CD4-positive, alpha-beta T cell (primary cell): ENCODE measurements at regions not wholly inside any gene's neighbourhood (a gene's known extent, or its start where the extent isn't known, plus 50 kb on each side); places are given as distances from the start of the nearest gene placed in this dataset.

ENCODE experiments used
- ATAC-seq: fragments of 200-7000 bp; cut with Tn5 transposase; one replicate; pipeline ENCODE4 v1.10.0; 2022; ENCODE audit warnings: mild to moderate bottlenecking; ENCODE audit not compliant: poor library complexity
- CTCF ChIA-PET: fragments of 350-600 bp; sonication (Branson Sonifier 250); formaldehyde crosslinking; loops from one replicate; lab custom pipeline; 2021; ENCODE audit warnings: antibody characterized with exemption, inconsistent platforms; lab: Charles Lee
- POLR2A ChIA-PET: fragments of 350-600 bp; sonication (Branson Sonifier 250); formaldehyde crosslinking; loops from one replicate; lab custom pipeline; 2021; ENCODE audit warnings: antibody characterized with exemption, inconsistent platforms; lab: Charles Lee
- DNase-seq, 14 experiments: peaks; one replicate each; pipeline ENCODE4 v3.0.0-alpha.2; 2013 to 2020; ENCODE audit warnings: mixed read lengths in 2 of 14
- H3K27ac ChIP-seq, 2 donors: one replicate each; pipeline versions ENCODE4 v1.5.1 to v1.7.0; 2013; ENCODE audit warnings: low read length in 2 of 2, low read depth in 1 of 2, mild to moderate bottlenecking in 1 of 2
- H3K27me3 ChIP-seq, 2 experiments: 1 replicate in 1 of 2; 2 replicates in 1 of 2; pipeline versions ENCODE4 v1.6.1 to v1.7.0; 2013; ENCODE audit warnings: low read length in 2 of 2, control low read depth in 1 of 2, mild to moderate bottlenecking in 1 of 2, moderate library complexity in 1 of 2; ENCODE audit not compliant: insufficient read depth in 2 of 2, control insufficient read depth in 1 of 2
- H3K36me3 ChIP-seq: one replicate; pipeline ENCODE4 v1.6.1; 2013; ENCODE audit warnings: low read length, control low read depth; ENCODE audit not compliant: insufficient read depth
- H3K4me1 ChIP-seq: one replicate; pipeline ENCODE4 v1.6.1; 2013; ENCODE audit warnings: low read length, control low read depth; ENCODE audit not compliant: insufficient read depth
- H3K4me3 ChIP-seq: one replicate; pipeline ENCODE4 v1.5.1; 2013; ENCODE audit warnings: mild to moderate bottlenecking, low read length, moderate library complexity
- H3K9me3 ChIP-seq, 2 experiments: 1 replicate in 1 of 2; 2 replicates in 1 of 2; pipeline versions ENCODE4 v1.6.1 to v1.7.0; 2013; ENCODE audit warnings: low read length in 2 of 2, mild to moderate bottlenecking in 2 of 2, control low read depth in 1 of 2, moderate library complexity in 1 of 2; ENCODE audit not compliant: control insufficient read depth in 1 of 2, insufficient read depth in 1 of 2
- H3K27ac Mint-ChIP-seq: one replicate; pipeline ENCODE4 v1.8.0; 2020; ENCODE audit warnings: mixed read lengths
- H3K27me3 Mint-ChIP-seq: one replicate; pipeline ENCODE4 v1.8.0; 2021; ENCODE audit warnings: mixed read lengths
- H3K36me3 Mint-ChIP-seq: one replicate; pipeline ENCODE4 v1.8.0; 2021; ENCODE audit warnings: low read depth, mixed read lengths
- H3K4me1 Mint-ChIP-seq: one replicate; pipeline ENCODE4 v1.8.0; 2021; ENCODE audit warnings: low read depth, mixed read lengths
- H3K4me3 Mint-ChIP-seq: one replicate; pipeline ENCODE4 v1.8.0; 2020; ENCODE audit warnings: mild to moderate bottlenecking, mixed read lengths
- H3K9me3 Mint-ChIP-seq: one replicate; pipeline ENCODE4 v1.8.0; 2020; ENCODE audit warnings: mixed read lengths
- CTCF ChIP-seq: fragments of 200-600 bp; IDR thresholded peaks from one replicate; pipeline ENCODE4 v1.8.0; 2022; ENCODE audit warnings: antibody characterized with exemption, mild to moderate bottlenecking
- intact Hi-C, 2 experiments: fragments of 100-400 bp; cut with DNase I in 1 of 2; cut with micrococcal nuclease in 1 of 2; formaldehyde crosslinking; loops; one replicate each; pipeline versions ENCODE4 v1.15.1 to v1.9.0; 2023 to 2025; cut with DNase I, micrococcal nuclease

- DNase-seq (peak in 1 of 14 experiments; percentile 1), ATAC-seq (no peak)
- Mint-ChIP-seq H3K4me3 (no peak overlapping the region), H3K36me3 (no peaks in the 10 kb centered on the region), H3K27me3 (peaks cover 4% of the 10 kb centered on the region), H3K4me1 (peaks cover 11% of the 10 kb centered on the region), H3K27ac (no peak overlapping the region), H3K9me3 (no peaks in the 10 kb centered on the region)
- no peak overlapping the region for H3K27ac ChIP-seq
- intact Hi-C loops, result loop anchor here (1.0 to 10.0 kb wide), 7 partner anchors 215 to 600 kb away; partner anchors contain the start of gene UNC93A (in 1 of the 2)
- H3K4me1 ChIP-seq, result peaks cover 8% of the 10 kb centered on the region
- ChIA-PET CTCF (interaction anchor here (0.6 to 3.0 kb wide), 12 partner anchors 9 to 461 kb away, joined by 3 to 18 read pairs (median 3); no protein-coding TSS in a partner anchor), POLR2A (interaction anchor here (1.4 to 1.7 kb wide), 2 partner anchors 17 to 215 kb away, joined by 5 to 7 read pairs; no protein-coding TSS in a partner anchor)
- no peaks in the 10 kb centered on the region for H3K9me3 ChIP-seq
- no peaks in the 10 kb centered on the region for H3K27me3 ChIP-seq
- no peak overlapping the region for H3K4me3 ChIP-seq
- H3K36me3 ChIP-seq, result no peaks in the 10 kb centered on the region
- no peak for TF ChIP-seq CTCF
Observed at GRCh38 chr6:166774770-166775169, 147.7 kb upstream of the RPS6KA2 start.

GRCh38 chr6:166774292-166774691 is 147.2 kb upstream of the RPS6KA2 start:
- TF ChIP-seq CTCF, result no peak
- intact Hi-C loops, result loop anchor here (2.0 to 10.0 kb wide), 4 partner anchors 445 to 601 kb away; partner anchors contain the start of gene UNC93A (in 1 of the 2)
- CTCF ChIA-PET, result interaction anchor here (0.9 to 3.0 kb wide), 6 partner anchors 8 to 461 kb away, joined by 3 to 18 read pairs (median 6); no protein-coding TSS in a partner anchor
- Histone ChIP-seq H3K9me3 (no peaks in the 10 kb centered on the region), H3K27me3 (no peaks in the 10 kb centered on the region), H3K4me3 (no peak overlapping the region), H3K27ac (no peak overlapping the region), H3K4me1 (peaks cover 8% of the 10 kb centered on the region), H3K36me3 (no peaks in the 10 kb centered on the region)
- H3K4me1 Mint-ChIP-seq, result peaks cover 11% of the 10 kb centered on the region
- no peaks in the 10 kb centered on the region for H3K9me3 Mint-ChIP-seq
- peaks cover 4% of the 10 kb centered on the region for H3K27me3 Mint-ChIP-seq
- H3K4me3 Mint-ChIP-seq, result no peak overlapping the region
- ATAC-seq (no peak), DNase-seq (peak in 1 of 14 experiments; percentile 1)
- POLR2A ChIA-PET, result interaction anchor here (1.4 to 1.7 kb wide), 2 partner anchors 17 to 215 kb away, joined by 5 to 7 read pairs; no protein-coding TSS in a partner anchor
- H3K36me3 Mint-ChIP-seq, result no peaks in the 10 kb centered on the region
- H3K27ac Mint-ChIP-seq, result no peak overlapping the region

GRCh38 chr6:166772518-166772917 is 145.5 kb upstream of the RPS6KA2 start:
- peaks cover 4% of the 10 kb centered on the region for H3K27me3 Mint-ChIP-seq
- no peak overlapping the region for H3K4me3 Mint-ChIP-seq
- no peaks in the 10 kb centered on the region for H3K36me3 Mint-ChIP-seq
- ATAC-seq (no peak), DNase-seq (no peak)
- intact Hi-C loops, result loop anchor here (10.0 kb wide), 2 partner anchors 582 to 602 kb away; no protein-coding TSS in a partner anchor
- Histone ChIP-seq H3K27me3 (no peaks in the 10 kb centered on the region), H3K4me3 (no peak overlapping the region), H3K36me3 (no peaks in the 10 kb centered on the region), H3K27ac (no peak overlapping the region), H3K4me1 (peaks cover 8% of the 10 kb centered on the region), H3K9me3 (no peaks in the 10 kb centered on the region)
- CTCF ChIA-PET, result no interaction called here
- no peak overlapping the region for H3K27ac Mint-ChIP-seq
- POLR2A ChIA-PET, result no interaction called here
- no peaks in the 10 kb centered on the region for H3K9me3 Mint-ChIP-seq
- no peak for TF ChIP-seq CTCF
- H3K4me1 Mint-ChIP-seq, result peaks cover 11% of the 10 kb centered on the region
